Activated T-cell treated with anti-CD3 and anti-CD28 coated beads, Interleukin-2, amount 50 U/mL, for 24 hours (primary cell): ENCODE measurements at regions not wholly inside any gene's neighbourhood (a gene's known extent, or its start where the extent isn't known, plus 50 kb on each side); places are given as distances from the start of the nearest gene placed in this dataset.
"Not testable (repeated sequence)": the region's sequence is repeated elsewhere in the genome, so short reads cannot be mapped to it uniquely, and the experiment has no call there.

Source experiments
- DNase-seq: peaks from one replicate; pipeline ENCODE4 v3.0.0-alpha.2; 2020
- H3K27ac Mint-ChIP-seq: 2 replicates; pipeline ENCODE4 v1.8.0; 2020; ENCODE audit warnings: mild to moderate bottlenecking, mixed read lengths
- H3K27me3 Mint-ChIP-seq: 2 replicates; pipeline ENCODE4 v1.8.0; 2020; ENCODE audit warnings: mixed read lengths
- H3K36me3 Mint-ChIP-seq: 2 replicates; pipeline ENCODE4 v1.8.0; 2020; ENCODE audit warnings: low read depth, mixed read lengths
- H3K4me1 Mint-ChIP-seq: 2 replicates; pipeline ENCODE4 v1.8.0; 2020; ENCODE audit warnings: low read depth, mixed read lengths
- H3K4me3 Mint-ChIP-seq: 2 replicates; pipeline ENCODE4 v1.8.0; 2020; ENCODE audit warnings: mild to moderate bottlenecking, moderate library complexity, mixed read lengths
- H3K9me3 Mint-ChIP-seq: 2 replicates; pipeline ENCODE4 v1.8.0; 2020; ENCODE audit warnings: mixed read lengths

DNA sequence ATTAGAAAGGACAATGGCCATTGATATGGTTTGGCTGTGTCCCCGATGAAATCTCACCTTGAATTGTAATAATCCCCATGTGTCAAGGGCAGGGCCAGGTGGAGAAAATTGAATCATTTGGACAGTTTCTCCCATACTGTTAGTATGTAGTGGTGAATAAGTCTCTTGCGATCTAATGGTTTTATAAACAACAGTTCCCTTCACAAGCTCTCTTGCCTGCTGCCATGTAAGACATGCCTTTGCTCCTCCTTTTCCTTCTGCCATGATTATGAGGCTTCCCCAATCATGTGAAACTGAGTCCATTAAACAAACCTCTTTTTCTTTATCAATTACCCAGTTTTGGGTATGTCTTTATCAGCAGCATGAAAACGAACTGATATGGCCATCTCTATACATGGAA is 302.7 kb downstream of the SFMBT2 start:
- Mint-ChIP-seq H3K27me3 (peaks cover 7% of the 10 kb centered on the region), H3K4me1 (peaks cover 15% of the 10 kb centered on the region), H3K9me3 (peaks cover 4% of the 10 kb centered on the region), H3K36me3 (no peaks in the 10 kb centered on the region), H3K27ac (no peak overlapping the region), H3K4me3 (no peak overlapping the region)
- DNase-seq = no peak

GRCh38 chr10:7107285-7107684 is 303.5 kb downstream of the SFMBT2 start:
- Mint-ChIP-seq H3K4me1 (peaks cover 17% of the 10 kb centered on the region), H3K27ac (peak overlapping the region; percentile 55), H3K4me3 (no peak overlapping the region), H3K27me3 (peaks cover 7% of the 10 kb centered on the region), H3K36me3 (no peaks in the 10 kb centered on the region), H3K9me3 (peaks cover 4% of the 10 kb centered on the region)
- no peak for DNase-seq

GRCh38 chr10:7104379-7104778 is 306.5 kb downstream of the SFMBT2 start:
- not testable (repeated sequence) for H3K27me3 Mint-ChIP-seq, H3K36me3 Mint-ChIP-seq, H3K4me3 Mint-ChIP-seq, DNase-seq, H3K27ac Mint-ChIP-seq, H3K9me3 Mint-ChIP-seq
- H3K4me1 Mint-ChIP-seq = peaks cover 17% of the 10 kb centered on the region

DNA sequence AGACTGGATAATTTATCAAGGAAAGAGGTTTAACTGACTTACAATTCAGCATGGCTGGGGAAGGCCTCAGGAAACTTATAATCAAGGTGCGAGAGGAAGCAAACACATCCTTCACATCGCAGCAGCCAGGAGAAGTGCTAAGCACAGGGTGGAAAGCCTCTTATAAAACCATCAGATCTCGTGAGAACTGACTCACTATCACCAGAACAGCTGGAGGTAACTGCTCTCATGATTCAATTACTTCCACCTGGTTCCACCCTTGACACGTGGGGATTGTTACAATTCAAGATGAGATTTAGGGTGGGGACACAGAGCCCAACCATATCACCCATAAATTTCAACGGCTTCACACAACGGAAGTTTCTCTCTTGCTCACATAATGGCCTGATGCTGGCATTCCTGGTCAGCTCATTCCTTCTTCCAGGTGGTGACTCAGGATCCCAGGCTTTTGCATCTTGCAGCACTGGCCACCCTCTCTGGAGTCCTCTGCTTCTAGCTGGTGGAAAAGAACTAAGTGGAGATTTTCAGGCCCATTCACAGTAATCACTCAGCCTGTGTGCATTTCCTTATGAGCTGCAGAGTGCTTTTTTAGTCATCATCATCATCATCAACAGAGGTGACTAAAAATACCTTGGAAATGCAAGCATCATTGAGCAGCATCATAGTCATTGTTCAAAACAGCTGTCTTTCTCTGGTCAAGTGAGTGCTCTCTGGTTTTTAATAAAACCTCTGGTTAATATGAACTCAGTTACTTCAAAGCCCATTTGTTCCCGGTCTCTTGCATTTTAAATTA is 308.1 kb downstream of the SFMBT2 start:
- Mint-ChIP-seq H3K27ac (no peak overlapping the region), H3K36me3 (no peaks in the 10 kb centered on the region), H3K9me3 (no peaks in the 10 kb centered on the region), H3K4me1 (peaks cover 17% of the 10 kb centered on the region), H3K27me3 (peaks cover 7% of the 10 kb centered on the region), H3K4me3 (no peak overlapping the region)
- DNase-seq = no peak

DNA sequence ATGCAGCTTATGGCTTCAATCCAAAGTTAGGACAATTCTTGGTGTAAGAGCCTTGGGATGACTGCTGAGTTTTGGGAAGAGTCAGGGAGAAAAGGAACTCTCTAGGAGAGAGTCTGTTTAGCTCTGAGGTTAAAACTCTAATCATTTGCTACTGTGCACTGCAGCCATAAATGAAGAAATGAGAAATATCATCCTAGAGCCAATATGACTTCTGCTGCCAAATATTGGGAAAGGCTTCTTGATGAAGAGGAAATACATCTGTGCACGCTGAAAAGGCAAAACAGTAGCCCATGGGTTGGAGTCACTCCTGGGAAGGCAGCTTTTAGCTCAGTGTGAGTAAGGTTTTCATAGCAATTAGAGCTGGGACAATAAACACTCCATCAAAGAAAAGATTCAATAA is 308.8 kb downstream of the SFMBT2 start:
- no peak overlapping the region for H3K27ac Mint-ChIP-seq
- DNase-seq = no peak
- H3K4me3 Mint-ChIP-seq = no peak overlapping the region
- peaks cover 7% of the 10 kb centered on the region for H3K27me3 Mint-ChIP-seq
- no peaks in the 10 kb centered on the region for H3K36me3 Mint-ChIP-seq
- H3K9me3 Mint-ChIP-seq = no peaks in the 10 kb centered on the region
- peaks cover 12% of the 10 kb centered on the region for H3K4me1 Mint-ChIP-seq

DNA sequence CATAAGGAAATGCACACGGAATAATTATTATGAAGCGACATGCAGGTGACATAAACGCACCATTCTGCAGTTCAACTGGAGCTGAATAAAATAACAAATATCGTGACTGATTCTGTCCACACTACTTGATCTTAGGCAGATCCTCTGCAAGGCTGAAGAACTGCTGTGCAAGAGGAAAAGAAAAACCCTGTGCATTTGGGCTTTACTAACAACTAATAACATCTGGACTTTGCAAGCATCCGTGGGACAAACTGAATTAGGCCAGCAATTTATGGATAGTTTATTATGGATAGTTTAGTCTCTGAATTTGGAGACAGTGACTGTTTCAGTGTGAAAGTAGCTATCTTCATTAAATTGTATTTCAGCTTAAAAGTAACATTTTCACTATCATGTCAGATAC is 309.4 kb downstream of the SFMBT2 start:
- Mint-ChIP-seq H3K27ac (no peak overlapping the region), H3K4me3 (no peak overlapping the region), H3K36me3 (no peaks in the 10 kb centered on the region), H3K27me3 (peaks cover 7% of the 10 kb centered on the region), H3K9me3 (no peaks in the 10 kb centered on the region), H3K4me1 (peaks cover 7% of the 10 kb centered on the region)
- DNase-seq = no peak

DNA sequence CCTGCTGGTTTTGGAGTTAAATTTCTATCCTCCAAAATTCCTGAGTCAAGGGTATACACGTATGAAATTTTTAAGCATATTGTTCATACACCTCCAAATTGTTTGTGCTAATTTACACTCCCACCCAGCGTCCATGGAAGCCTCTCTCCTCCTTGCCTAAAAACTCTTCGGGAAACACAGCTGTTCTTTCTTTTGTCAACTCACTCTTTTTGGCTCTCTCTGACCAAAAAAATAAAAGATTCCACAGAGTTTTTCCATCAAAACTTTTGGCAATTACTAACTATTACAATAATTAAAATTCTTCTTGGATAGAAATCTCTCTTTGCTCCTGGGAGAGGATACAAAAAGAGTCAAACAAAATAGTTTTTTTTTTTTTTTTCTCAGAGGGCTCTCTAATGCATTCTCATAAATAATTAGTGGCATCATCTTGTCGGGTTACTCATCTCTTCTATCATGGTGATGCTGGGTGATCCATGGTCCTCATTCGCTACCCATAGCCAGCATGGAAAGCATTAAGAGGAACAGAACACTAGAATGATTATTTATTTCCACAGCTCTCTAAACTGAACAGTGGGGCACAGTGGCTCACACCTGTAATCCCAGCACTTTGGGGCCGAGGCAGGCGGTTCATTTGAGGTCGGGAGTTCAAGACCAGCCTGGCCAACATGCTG is 310.7 kb downstream of the SFMBT2 start:
- Mint-ChIP-seq H3K36me3 (no peaks in the 10 kb centered on the region), H3K27ac (no peak overlapping the region), H3K9me3 (no peaks in the 10 kb centered on the region), H3K4me1 (peaks cover 4% of the 10 kb centered on the region), H3K27me3 (peaks cover 7% of the 10 kb centered on the region), H3K4me3 (no peak overlapping the region)
- DNase-seq = no peak

GRCh38 chr10:7098160-7098762 is 312.6 kb downstream of the SFMBT2 start:
- H3K9me3 Mint-ChIP-seq = no peaks in the 10 kb centered on the region
- no peak for DNase-seq
- H3K27ac Mint-ChIP-seq = no peak overlapping the region
- no peak overlapping the region for H3K4me3 Mint-ChIP-seq
- H3K36me3 Mint-ChIP-seq = no peaks in the 10 kb centered on the region
- H3K27me3 Mint-ChIP-seq = no peaks in the 10 kb centered on the region
- peaks cover 3% of the 10 kb centered on the region for H3K4me1 Mint-ChIP-seq

- H3K9me3 Mint-ChIP-seq = no peaks in the 10 kb centered on the region
- H3K27me3 Mint-ChIP-seq = no peaks in the 10 kb centered on the region
- H3K27ac Mint-ChIP-seq = no peak overlapping the region
- H3K4me1 Mint-ChIP-seq = no peaks in the 10 kb centered on the region
- H3K36me3 Mint-ChIP-seq = no peaks in the 10 kb centered on the region
- no peak for DNase-seq
- H3K4me3 Mint-ChIP-seq = no peak overlapping the region
Observed at GRCh38 chr10:7094781-7095180, 316.1 kb downstream of the SFMBT2 start.

- H3K36me3 Mint-ChIP-seq = no peaks in the 10 kb centered on the region
- no peak overlapping the region for H3K4me3 Mint-ChIP-seq
Observed at GRCh38 chr10:7093368-7093767, 317.5 kb downstream of the SFMBT2 start.

DNA sequence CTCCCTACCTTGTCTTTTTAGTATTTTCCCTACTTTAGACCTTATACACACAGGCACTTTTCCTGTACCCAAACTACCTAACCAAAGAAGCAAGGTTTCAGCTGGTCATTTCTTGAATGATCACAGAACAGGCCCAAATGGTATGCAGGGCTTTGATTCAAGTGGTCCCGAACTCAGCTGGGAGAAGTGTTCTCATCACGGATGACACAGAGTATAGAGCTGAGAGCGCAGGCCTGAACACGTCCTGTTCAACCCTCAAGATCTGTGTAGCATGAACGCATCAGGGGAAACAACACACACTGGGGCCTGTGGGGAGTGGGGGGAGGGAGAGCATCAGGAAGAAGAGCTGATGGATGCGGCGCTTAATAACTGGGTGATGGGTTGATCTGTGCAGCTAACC is 318.2 kb downstream of the SFMBT2 start:
- no peaks in the 10 kb centered on the region for H3K27me3 Mint-ChIP-seq
- no peaks in the 10 kb centered on the region for H3K4me1 Mint-ChIP-seq
- H3K36me3 Mint-ChIP-seq = no peaks in the 10 kb centered on the region
- no peak overlapping the region for H3K27ac Mint-ChIP-seq
- no peak for DNase-seq
- H3K9me3 Mint-ChIP-seq = no peaks in the 10 kb centered on the region
- no peak overlapping the region for H3K4me3 Mint-ChIP-seq

More at GRCh38 chr10:7093368-7093767, 317.5 kb downstream of the SFMBT2 start:
- DNase-seq = no peak
- no peak overlapping the region for H3K27ac Mint-ChIP-seq
- H3K9me3 Mint-ChIP-seq = no peaks in the 10 kb centered on the region
- H3K27me3 Mint-ChIP-seq = no peaks in the 10 kb centered on the region
- H3K4me1 Mint-ChIP-seq = no peaks in the 10 kb centered on the region

GRCh38 chr10:7090529-7090928 is 320.3 kb downstream of the SFMBT2 start:
- Mint-ChIP-seq H3K27me3 (no peaks in the 10 kb centered on the region), H3K9me3 (no peaks in the 10 kb centered on the region), H3K27ac (no peak overlapping the region), H3K36me3 (no peaks in the 10 kb centered on the region), H3K4me3 (no peak overlapping the region), H3K4me1 (no peaks in the 10 kb centered on the region)
- no peak for DNase-seq

DNA sequence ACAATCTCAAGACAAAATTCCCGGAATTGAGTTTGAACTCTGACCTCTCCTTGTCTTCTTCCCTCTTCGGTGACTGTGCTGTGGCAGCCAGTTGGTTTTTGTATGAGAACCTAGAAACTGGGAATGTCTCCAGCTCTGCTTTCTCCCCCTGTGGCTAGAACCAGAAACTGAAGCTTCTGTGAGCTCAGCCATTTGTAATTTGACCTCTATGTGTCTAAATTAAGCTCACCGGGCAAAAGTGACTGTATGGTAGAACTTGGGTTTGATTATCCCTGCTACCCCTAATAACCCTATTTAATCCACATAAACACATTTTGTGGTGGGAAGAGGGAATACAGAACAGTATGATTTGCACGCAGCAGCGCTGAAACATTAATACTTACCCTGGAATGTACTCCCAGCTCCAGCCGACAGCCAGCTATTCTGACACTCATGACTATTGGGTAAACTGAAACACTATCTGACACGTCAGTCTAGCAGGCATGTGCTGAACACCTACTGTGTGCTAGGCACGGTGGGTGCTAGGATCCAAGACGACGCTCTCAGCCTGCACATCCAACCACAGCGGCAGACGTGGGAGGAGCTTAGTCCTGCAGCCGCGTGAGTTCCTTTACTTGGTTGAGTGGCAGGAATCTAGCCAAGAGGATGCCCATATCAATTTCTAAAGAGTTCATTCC is 324.8 kb downstream of the SFMBT2 start:
- no peak for DNase-seq
- Mint-ChIP-seq H3K4me1 (no peaks in the 10 kb centered on the region), H3K4me3 (no peak overlapping the region), H3K36me3 (no peaks in the 10 kb centered on the region), H3K27ac (no peak overlapping the region), H3K27me3 (peaks cover 13% of the 10 kb centered on the region), H3K9me3 (no peaks in the 10 kb centered on the region)

- Mint-ChIP-seq H3K9me3 (no peaks in the 10 kb centered on the region), H3K4me1 (no peaks in the 10 kb centered on the region), H3K27me3 (peaks cover 13% of the 10 kb centered on the region), H3K4me3 (no peak overlapping the region), H3K36me3 (no peaks in the 10 kb centered on the region), H3K27ac (no peak overlapping the region)
- no peak for DNase-seq
Observed at GRCh38 chr10:7085147-7085912, 325.5 kb downstream of the SFMBT2 start.
